ENCODE measurements at regions not wholly inside any gene's neighbourhood (a gene's known extent, or its start where the extent isn't known, plus 50 kb on each side); places are given as distances from the start of the nearest gene placed in this dataset.
"Not testable (repeated sequence)": the region's sequence is repeated elsewhere in the genome, so short reads cannot be mapped to it uniquely, and the experiment has no call there.

GRCh38 chr11:129709801-129710398, 105.7 kb upstream of the TMEM45B start:
- TF ChIP-seq, protein P1, sequence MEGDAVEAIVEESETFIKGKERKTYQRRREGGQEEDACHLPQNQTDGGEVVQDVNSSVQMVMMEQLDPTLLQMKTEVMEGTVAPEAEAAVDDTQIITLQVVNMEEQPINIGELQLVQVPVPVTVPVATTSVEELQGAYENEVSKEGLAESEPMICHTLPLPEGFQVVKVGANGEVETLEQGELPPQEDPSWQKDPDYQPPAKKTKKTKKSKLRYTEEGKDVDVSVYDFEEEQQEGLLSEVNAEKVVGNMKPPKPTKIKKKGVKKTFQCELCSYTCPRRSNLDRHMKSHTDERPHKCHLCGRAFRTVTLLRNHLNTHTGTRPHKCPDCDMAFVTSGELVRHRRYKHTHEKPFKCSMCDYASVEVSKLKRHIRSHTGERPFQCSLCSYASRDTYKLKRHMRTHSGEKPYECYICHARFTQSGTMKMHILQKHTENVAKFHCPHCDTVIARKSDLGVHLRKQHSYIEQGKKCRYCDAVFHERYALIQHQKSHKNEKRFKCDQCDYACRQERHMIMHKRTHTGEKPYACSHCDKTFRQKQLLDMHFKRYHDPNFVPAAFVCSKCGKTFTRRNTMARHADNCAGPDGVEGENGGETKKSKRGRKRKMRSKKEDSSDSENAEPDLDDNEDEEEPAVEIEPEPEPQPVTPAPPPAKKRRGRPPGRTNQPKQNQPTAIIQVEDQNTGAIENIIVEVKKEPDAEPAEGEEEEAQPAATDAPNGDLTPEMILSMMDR (IDR thresholded peaks at IDR 0.05; ENCODE audit: low read depth, low read length, missing control alignments): no peak
- H3K4me3 ChIP-seq (ENCODE audit: low read depth, low read length): no peak overlapping the region
- DNase-seq (ENCODE audit: low read depth): no peak

- no peak overlapping the region for H3K4me3 ChIP-seq (ENCODE audit: low read depth, low read length)
- DNase-seq (ENCODE audit: low read depth): no peak
- TF ChIP-seq, protein P1 (IDR thresholded peaks at IDR 0.05; ENCODE audit: low read depth, low read length, missing control alignments): no peak
Measured at GRCh38 chr11:129710423-129710822, 105.2 kb upstream of the TMEM45B start.

DNA sequence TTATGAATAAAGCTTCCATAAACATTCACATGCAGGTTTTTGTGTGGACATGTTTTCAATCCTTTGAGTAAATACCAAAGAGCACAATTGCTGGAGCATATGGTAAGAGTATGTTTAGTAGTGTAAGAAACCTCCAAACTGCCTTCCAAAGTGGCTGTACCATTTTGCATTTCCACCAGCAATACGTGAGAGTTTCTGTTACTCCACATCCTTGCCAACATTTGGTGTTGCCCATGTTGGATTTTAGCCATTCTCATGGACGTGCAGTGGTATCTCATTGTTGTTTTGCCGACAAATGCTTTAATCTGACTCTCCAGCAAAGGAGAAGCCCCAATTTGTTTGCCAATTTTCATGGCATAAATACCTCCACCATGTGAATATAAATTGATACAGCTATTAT, 103.9 kb upstream of the TMEM45B start:
- TF ChIP-seq, protein P1 (IDR thresholded peaks at IDR 0.05; ENCODE audit: low read depth, low read length, missing control alignments): no peak
- no peak overlapping the region for H3K4me3 ChIP-seq (ENCODE audit: low read depth, low read length)
- no peak for DNase-seq (ENCODE audit: low read depth)

DNA sequence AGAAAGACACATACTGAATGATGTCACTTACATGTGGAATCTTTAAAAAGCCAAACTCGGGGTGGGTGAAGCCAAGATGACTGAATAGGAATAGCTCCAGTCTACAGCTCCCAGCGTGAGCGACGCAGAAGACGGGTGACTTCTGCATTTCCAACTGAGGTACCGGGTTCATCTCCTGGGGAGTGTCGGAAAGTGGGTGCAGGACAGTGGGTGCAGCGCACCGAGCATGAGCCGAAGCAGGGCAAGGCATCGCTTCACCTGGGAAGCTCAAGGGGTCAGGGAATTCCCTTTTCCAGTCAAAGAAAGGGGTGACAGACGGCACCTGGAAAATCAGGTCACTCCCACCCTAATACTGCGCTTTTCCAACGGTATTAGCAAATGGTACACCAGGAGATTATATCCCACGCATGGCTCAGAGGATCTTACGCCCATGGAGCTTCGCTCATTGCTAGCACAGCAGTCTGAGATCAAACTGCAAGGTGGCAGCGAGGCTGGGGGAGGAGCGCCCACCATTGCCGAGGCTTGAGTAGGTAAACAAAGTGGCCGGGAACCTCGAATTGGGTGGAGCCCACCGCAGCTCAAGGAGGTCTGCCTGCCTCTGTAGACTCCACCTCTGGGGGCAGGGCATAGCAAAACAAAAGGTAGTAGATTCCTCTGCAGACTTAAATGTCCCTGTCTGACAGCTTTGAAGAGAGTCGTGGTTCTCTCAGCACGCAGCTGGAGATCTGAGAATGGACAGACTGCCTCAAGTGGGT, 103.0 kb upstream of the TMEM45B start:
- DNase-seq (ENCODE audit: low read depth); H3K4me3 ChIP-seq (ENCODE audit: low read depth, low read length): not testable (repeated sequence)

DNA sequence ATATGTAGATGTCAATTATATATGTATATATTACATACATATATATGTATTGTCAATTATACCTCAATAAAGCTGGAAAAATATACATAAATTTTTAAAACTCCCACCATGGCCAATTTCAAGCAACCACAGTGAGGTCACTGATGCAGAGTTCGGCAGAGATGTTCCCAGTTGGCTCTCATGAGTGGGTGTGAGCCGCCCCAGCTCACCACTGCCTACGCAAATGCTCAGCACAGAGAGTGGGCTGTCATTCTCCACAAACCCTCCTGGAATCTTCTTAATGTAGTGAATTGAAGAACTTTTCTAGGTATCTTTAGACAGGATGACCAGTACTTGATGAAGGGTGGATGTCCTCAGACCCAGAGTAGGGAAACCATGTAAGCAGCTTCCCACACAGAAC, 96.6 kb upstream of the TMEM45B start:
- no peak for DNase-seq (ENCODE audit: low read depth)
- TF ChIP-seq, protein P1 (IDR thresholded peaks at IDR 0.05; ENCODE audit: low read depth, low read length, missing control alignments): no peak
- no peak overlapping the region for H3K4me3 ChIP-seq (ENCODE audit: low read depth, low read length)

GRCh38 chr11:129720156-129720555, 95.5 kb upstream of the TMEM45B start:
- TF ChIP-seq, protein P1 (IDR thresholded peaks at IDR 0.05; ENCODE audit: low read depth, low read length, missing control alignments): no peak
- no peak overlapping the region for H3K4me3 ChIP-seq (ENCODE audit: low read depth, low read length)
- DNase-seq (ENCODE audit: low read depth): no peak

DNA sequence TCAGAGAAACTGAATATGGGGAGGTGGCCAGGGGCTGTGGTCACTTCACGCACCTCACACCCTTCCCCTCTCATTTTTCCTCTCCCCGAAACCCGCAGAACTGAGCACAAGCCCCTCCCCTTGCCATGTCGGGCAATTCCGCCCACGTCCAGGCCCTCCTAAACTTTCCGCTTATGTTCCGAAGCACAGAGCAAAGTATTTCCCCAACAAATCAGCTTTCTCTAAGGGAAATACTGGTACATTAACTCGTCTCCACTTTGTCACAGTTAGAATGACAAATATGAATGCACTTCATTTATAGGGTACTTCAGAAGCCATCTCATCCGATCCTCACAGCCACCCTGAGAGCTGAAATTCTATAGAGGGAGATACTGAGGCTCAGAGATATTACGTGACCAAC, 94.7 kb upstream of the TMEM45B start:
- no peak for DNase-seq (ENCODE audit: low read depth)
- TF ChIP-seq, protein P1 (IDR thresholded peaks at IDR 0.05; ENCODE audit: low read depth, low read length, missing control alignments): no peak
- no peak overlapping the region for H3K4me3 ChIP-seq (ENCODE audit: low read depth, low read length)
